Fibroblast of skin of back (primary cell): ENCODE measurements at regions not wholly inside any gene's neighbourhood (a gene's known extent, or its start where the extent isn't known, plus 50 kb on each side); places are given as distances from the start of the nearest gene placed in this dataset.
"Not testable (repeated sequence)": the region's sequence is repeated elsewhere in the genome, so short reads cannot be mapped to it uniquely, and the experiment has no call there.

Experiments used
- DNase-seq: peaks from one replicate; pipeline ENCODE4 v3.0.0-alpha.2; 2013

DNA sequence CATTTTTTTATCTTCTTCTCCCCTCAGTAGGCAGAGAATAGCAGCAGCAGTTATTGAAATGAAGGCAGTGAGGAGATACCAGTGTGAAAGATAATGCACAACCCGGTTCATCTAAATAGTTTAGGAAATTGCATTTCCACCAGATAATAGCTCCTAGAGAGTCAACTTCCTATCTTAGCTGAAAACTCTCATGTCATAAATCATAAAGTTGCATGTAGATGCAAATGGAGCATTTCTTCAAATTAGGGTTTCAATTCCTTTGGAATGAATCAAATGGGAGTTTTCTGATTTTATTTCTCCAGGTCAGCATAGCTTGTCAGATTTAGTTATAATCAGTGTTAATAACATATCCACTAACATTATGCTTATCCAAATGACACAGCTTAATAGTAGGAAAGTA is 335.3 kb downstream of the CNTNAP4 start:
- DNase-seq = no peak

DNA sequence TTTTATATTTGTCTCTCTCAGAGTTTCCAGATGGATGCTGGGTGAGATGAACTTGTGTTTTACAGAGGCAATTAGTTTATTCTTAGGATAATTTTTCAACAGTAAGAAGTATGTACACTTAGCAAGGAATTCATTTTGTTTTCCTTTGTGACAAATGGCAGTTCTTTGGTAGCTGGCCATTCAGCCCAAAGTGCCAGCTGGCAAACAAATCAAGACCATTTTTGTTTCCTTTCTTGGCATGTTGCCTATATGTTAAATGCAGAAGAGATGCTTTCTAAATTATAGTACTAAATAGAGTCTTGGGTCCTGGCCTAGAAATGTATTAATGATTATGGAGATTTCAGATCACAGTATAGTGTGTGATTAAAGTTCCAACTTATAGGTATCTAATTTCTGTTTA is 337.1 kb downstream of the CNTNAP4 start:
- no peak for DNase-seq

DNA sequence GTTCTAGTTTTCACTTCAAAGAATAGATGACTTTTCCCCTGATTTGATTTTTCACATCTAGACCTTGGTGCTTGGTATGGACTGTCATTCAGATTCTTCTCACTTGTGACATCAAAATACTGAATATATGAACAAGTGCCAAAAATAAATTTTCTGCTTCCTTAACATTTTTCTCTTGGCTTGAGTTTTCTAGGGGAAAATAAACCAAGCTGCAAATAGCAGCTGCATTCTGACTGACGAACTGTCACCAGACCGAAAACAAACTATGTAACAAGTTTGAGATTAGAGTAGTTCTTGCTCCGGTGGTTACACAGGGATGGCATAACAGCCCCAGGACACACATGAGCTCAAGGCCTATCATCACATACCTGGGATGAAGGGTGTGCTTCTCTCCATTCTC is 345.7 kb downstream of the CNTNAP4 start:
- DNase-seq = no peak

DNA sequence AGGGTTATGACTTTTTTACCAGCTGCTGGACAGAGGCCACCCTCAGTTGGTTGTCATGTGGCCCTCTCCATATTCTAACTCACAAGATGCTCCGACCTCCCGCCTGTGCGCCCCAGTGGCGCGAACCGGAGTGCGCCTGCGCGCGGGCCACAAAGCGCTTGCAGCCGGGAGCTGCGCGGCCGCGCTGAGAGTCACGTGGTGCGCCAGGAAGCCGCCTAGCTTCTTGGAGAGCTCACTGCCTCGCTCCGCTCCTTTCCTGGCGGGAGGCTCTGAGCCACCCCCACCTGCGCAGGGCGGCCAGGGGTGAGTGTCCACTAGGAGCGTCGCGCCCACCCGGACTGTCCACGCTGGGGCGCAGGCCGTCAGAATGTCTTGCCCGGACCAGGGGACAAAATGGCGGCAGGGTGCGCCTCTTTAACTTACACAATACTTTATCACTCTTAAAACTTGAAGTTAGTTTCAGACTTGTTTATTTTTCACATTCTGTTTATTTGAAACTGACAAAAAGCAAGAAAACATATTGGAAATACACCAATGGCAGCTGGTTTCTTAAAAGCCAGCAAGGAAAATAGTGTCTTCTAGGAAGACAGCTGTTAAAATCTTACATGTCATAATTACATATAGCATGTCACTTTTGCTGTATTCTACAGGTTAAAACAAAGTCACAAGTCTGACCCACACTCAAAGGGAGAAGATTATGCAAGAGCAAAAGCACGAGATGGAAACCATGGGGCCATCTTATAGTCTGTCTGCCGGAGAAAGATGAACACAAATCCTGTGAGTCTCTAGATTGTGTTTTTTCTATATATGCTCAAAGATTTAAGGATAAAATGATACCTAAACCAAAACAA is 357.9 kb downstream of the CNTNAP4 start:
- no peak for DNase-seq

DNA sequence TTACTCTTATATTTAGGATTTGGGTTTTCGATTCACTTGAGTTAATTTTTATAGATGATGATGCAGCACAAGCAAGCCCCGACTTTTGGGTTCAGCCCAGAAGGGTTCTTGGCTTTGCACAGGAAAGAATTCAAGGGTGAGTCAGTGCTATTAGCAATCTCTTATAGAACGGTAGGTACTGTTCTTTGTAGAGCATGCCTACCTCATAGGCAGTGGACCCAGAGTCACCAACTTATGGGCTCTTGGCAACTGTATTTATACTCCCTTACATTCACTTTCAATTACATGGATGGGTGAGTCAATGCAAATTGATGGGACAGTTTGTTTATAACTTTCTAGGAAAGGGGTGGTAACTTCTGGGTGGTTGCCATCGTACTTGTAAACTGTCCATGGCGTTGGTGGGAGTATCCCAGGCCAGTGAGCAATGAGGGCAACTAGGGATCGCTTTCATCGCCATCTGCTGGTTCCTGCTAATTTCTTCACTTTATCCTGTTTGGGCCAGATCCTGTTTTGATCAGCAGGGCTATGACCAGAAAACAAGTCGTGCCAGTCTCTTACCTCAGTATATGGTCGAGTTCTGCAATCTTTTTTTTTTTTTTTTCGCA is 362.6 kb downstream of the CNTNAP4 start:
- DNase-seq = peak; percentile 25

DNA sequence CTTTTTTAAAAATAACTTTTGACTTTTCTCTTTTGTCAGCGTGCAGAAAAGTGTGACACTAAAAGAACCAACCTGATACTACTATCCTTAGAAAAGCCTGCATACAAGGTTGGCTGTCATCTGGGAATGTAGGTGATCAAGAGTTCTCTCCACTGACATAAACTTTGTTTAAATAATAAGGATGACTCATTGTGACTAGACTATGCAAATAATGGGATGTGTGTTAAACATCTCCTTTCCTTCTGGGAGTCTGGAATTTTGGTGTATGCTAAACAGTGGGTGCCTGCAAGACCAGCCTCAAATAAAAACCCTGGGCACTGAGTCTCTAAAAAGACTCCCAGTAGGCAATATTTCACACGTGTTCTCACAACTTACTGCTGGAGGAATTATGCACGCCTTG is 373.4 kb downstream of the CNTNAP4 start:
- no peak for DNase-seq

DNA sequence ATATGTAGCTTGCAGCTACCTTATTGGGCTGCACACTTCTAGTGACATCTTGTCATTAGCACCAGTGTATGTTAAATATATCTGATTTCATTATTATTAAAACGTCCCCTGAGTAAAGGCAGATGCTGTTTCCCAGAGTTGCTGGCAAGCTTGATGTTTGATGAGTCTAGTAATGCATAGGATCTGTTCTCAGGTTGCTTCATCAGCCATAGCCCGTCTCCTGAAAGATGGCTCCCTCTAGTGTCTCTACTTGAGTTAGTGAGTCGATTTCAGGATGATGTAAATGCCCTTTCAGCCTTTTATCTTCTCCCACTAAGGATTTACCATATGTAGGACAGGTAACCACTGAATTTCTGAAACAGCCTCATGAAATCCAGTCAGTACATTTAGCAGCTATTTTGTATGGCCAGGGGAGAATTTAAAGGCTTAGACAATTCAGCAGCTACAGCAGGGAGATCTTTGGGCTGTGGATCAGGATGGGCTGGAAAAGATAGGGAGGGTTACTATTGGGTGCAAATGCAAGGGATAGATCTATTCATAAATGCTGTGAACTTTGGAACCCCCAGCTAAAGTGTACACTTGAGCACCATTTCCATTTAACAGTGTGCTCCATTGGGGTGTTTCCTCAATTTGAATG is 376.3 kb downstream of the CNTNAP4 start:
- peak; percentile 47 for DNase-seq

DNA sequence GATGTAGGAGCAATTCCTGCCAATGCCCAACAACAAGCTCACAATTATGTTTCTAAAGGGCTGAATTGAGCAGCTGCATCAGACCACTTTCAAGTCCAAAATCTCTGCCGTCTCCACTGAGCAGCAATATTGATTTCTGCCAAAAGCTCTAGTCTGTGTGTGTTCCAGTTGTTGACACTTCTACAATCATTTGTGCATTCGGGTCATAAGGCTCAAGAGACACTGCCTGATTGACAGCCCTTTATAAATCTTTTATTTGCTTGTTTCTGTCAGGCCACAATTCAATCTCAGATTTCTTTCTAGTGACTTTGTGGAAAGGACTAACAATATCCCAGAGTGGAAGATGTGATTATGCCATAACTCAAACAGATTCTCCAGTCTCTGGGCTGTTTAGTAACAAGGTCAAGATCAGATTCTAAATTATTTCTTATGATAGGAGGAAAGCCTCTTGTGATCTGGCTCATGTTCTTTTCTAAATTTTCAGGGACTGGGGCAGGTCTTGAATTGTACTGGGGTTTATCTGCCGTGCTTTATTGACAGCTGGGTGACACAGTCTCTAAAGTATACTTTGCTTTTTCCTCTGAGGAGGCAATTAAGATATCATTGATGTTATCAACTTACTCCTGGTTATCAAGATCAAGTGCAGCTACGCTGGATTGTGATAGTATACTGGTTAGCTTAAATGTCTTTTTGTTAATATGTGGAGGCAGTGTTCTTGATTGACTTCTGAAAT is 377.1 kb downstream of the CNTNAP4 start:
- no peak for DNase-seq

DNA sequence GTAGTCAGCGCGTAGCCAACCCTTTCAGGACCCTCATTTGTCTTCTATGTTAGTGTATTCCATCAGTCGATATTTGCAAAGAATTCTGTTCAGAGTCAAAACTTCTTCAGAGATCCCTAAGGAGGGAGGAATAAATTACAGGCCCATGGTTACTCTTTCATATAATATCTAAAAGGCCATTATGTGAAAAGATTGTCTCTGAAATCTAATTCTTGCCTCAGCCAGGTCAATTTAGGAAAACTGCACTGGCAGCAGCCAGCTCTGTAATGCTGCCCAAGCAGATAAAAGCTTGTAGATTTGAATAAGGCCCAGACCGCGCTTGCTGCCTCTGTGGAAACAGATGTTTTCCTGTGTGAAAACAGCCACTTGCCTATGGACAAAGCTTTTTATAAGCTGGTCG is 379.8 kb downstream of the CNTNAP4 start:
- no peak for DNase-seq

DNA sequence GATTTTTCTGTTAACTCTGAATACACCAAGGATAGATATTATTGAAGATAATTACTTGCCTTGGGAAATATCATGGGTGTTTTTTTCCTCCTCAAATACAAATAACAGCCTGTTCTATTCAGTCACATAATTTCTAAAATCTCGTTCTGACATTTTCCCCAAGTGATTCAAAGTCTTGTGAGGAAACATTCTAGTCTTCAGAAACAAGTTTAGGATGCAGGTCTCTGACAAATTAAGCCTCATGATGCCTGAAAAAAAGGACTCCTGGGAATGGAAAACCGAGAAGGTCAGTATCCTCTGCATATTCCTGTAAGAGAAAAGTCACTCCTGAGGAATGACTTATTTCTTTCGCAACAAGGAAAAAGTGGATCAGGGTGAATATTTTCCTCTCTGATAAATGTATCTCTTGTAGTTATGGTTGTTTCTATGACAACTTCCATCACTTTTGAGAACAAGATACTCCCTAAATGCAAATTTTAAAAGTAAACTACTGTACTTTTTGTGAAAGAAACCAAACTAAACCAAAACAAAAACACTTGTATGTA is 384.6 kb downstream of the CNTNAP4 start:
- DNase-seq = no peak

DNA sequence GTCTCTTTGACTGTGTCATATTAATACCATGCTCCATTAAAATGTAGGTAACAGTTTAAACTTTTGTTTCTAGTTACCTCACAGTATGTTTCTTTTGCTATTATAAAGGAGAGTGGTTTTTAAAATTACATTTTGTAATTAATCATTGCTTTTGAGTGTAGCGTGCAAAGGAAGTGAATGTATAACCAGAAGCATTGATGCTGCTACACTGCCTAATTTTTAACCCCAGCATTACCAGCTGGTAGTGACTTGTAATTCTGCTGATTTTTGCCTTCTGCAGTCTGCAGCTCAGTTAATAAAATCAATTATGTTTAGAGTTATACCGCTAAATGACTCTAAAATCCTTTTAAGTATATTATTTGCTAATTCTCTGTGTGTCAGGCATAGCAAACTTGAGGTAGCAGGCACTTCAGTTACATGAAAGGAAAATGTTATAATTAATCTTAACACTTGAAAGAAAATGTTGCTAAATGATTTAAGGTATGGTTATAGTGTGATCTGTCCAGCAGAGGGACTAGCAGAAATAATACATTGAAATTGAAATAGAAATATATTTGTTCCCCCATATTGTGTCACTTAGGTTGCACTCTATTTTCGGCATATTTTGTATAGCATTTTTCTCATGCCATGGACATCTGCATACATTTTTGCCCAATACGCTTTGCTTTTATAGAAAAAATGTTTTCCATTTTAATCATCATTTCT is 388.5 kb downstream of the CNTNAP4 start:
- no peak for DNase-seq

DNA sequence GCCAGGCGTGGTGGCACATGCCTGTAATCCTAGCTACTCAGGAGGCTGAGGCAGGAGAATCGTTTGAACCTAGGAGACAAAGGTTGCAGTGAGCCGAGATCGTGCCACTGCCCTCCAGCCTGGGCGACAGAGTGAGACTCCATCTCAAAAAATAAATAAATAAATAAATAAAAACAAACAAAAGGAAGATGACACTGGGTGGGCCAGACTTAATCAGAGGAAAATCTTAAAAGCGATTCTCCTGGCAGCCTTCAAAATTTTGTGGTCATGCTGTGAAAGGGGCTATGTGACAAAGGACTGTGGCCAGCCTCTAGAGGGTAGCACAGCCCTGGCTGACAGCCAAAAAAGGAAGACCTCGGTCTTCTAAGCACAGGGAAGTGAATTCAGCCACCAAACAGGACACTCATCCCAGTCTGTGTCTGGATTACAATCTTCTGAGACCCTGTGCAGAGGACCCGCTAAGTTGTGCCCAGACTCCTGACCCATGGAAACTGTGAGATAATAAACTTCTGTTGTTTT is 391.1 kb downstream of the CNTNAP4 start:
- no peak for DNase-seq

DNA sequence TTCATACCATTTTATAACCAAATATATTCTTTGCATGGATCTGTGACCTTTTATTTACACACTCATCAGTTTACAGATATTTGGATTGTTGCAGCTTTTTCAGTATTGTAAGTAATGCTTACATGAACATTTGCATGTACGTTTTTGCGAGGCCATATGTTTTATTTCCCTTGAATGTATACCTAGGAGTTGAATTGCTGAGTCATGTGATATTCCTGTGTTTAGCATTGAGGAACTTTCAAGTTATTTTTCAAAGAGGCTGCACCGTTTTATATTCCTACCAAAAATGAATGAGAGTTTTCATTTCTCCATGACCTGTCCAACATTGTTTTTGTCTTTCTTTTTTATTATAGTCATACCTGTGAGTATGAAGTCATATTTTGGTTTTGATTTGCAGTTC is 392.1 kb downstream of the CNTNAP4 start:
- no peak for DNase-seq

DNA sequence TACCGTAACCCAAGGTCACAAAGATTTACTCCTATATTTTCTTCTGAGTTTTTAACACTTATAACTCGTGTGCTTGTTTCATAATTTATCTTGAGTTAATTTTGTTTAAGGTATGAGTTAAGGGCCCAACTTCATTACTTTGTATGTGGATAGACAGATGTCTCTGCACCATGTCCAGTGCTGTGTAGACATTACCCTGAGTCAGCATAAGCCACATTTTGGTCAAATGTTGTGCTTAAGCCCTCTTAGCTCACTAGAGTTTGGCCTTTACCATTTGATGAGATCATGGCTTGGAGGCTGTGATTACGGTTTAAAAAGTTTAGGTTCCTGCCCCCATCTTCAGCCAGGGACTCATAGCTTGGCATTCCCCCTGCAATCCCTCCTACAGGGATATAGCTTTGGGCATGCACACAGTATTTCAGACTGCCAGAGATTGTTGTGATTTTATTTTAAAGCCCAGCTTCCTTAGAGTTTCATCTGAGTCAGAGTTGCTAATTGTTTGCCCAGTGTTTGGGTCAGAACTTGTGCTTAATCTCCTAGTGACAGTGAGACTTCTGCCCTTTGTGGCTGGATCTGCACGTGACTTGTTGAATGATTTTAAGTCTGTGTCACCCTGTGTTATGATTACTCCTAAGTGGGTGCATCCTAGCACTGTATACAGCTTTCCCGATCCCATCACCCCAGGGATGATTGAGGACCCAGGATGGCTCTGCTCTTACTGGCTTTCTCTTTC is 393.1 kb downstream of the CNTNAP4 start:
- DNase-seq = no peak

DNA sequence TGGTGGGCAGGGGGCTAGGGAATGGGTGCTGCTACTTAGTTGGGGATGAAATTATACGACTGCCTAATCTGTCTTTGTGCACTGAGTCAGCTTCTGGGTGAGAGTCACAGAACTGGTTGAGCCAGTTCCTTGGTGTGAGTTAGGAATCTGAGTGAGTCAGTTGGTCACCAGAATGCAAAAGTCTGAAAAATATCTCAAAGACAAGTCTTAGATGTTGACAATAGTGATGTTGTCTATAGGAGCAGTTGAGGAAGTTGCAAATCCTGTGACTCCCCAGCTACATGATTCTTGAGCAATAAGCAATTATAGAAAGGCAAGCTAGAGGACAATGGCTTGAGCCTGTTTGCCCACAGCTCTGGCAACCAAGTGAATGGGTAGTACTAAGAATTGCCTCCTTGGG is 399.2 kb downstream of the CNTNAP4 start:
- DNase-seq = no peak

DNA sequence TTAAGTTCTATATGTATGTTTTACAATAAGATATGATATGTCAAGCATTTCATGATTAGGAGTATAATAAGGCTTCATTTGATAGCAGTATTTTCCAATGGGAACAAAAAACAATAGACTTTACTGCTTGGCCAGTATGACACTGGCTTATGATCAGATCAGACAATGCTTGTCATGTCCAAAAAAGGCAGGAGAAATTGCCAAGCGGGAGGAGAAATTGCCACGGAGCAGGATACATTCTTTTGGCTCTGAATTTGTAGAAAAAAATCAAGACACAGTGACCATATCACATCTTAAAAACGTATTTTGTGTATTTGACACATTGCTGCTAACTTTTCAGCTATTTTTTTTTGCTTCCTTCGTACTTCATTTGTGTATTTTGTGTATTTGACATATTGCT is 404.1 kb downstream of the CNTNAP4 start:
- no peak for DNase-seq

DNA sequence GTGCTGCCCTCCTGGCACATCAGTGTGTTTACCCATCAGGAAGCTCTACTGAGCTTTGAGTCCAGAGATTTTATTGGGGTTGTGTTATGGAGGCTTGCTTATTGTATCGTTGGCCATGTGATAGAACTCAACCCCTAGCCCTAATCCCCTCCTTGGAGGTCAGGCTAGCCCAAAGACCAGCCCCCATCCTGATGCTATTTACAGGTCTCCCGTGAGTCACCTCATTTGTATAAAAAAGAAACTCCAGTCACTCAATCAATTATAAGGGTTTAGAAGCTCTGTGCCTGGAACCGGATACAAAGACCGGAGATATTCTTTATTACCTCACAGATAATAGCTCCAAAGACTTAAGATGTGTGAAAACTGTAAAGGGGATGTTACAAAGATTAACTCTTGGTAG is 405.9 kb downstream of the CNTNAP4 start:
- DNase-seq = no peak

DNA sequence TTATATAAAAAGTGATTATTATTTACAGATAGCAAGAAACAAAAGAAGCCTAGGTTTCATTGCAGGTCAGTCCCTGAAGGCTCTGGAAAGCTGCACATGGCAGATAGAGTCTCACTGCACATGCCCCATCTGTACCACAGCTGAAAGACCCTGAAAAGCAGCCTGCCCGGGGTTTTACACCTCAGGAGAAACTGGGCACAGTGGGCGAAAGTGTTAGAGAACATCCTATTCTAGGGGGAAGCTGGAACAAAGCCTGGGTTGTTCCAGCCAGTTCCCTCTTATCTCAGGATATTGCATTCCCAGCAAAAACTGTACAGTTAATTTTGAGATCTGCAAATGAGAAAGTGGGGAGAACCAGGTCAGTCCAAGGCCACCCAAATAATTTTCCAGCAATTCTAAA is 419.7 kb downstream of the CNTNAP4 start:
- no peak for DNase-seq

DNA sequence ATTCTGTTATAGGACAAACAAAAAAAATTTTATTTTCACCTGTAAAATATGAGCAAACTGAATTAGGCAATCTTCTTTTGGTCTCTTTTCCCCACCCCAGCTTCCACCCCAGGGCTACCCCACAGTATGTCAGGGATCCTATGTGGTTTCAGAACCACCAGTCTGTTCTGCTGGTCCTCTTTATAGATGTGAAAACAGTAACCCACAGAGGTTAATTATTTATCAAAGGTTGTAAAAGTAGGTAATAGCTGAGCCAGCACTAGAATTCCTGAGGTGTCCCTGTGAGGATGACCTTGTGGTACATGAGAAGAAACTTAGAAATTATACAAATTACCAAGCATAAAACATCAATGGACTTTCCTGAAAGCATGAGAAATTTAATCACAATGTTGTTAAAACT is 428.7 kb downstream of the CNTNAP4 start:
- DNase-seq = no peak

DNA sequence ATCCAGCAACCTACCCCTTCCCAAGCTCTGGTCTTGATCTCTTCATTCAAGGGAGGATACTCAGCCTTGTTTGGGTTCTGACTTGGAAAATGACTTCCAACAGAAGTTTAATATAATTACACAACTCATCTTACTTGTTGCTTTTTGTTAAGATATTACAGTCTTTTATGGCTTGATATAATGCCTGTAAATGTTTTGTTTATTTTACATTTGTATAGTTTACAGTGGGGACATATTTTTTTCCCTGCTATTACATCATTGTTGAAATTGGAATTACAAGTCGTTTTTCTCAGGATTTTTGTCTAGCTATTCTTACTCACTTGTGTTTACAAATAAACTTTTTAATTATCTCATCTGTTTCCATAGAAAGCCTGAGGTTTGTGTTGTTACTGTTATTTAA is 436.0 kb downstream of the CNTNAP4 start:
- DNase-seq = no peak

DNA sequence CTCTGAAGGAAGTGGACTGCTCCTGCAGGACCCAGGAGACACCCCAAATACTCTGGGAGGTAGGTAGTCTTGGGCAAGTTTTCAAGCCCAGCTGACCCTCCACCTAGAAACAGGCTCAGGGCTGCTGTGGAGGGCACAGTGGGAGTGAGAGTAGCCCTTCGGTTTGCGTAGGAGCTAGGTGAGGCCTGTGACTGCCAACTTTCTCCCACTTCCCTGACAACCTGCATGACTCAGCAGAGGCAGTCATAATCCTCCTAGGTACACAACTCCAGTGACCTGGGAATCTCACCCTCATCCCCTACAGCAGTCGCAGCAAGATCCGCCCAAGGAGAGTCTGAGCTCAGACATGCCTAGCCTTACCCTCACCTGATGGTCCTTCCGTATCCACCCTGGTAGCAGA is 439.1 kb downstream of the CNTNAP4 start:
- not testable (repeated sequence) for DNase-seq
